Skeletal muscle tissue (tissue), 3 donors: ENCODE measurements at regions not wholly inside any gene's neighbourhood (a gene's known extent, or its start where the extent isn't known, plus 50 kb on each side); places are given as distances from the start of the nearest gene placed in this dataset.

ENCODE experiments used
- H3K27ac ChIP-seq: one replicate; pipeline ENCODE4 v1.7.0; 2013; ENCODE audit warnings: mild to moderate bottlenecking, low read depth, low read length, inconsistent platforms
- H3K27me3 ChIP-seq, 3 donors: one replicate each; pipeline ENCODE4 v1.7.0; 2013; ENCODE audit warnings: low read length in 3 of 3; ENCODE audit not compliant: control insufficient read depth in 3 of 3, insufficient read depth in 3 of 3
- H3K36me3 ChIP-seq, 3 donors: one replicate each; pipeline ENCODE4 v1.7.0; 2013; ENCODE audit warnings: low read length in 3 of 3; ENCODE audit not compliant: control insufficient read depth in 3 of 3, insufficient read depth in 3 of 3
- H3K4me1 ChIP-seq, 3 donors: one replicate each; pipeline ENCODE4 v1.7.0; 2013; ENCODE audit warnings: low read length in 3 of 3, mild to moderate bottlenecking in 3 of 3; ENCODE audit not compliant: control insufficient read depth in 3 of 3, insufficient read depth in 3 of 3
- H3K4me3 ChIP-seq, 3 donors: one replicate each; pipeline ENCODE4 v1.7.0; 2013; ENCODE audit warnings: low read length in 3 of 3
- H3K9ac ChIP-seq, 3 donors: one replicate each; pipeline ENCODE4 v1.7.0; 2013; ENCODE audit warnings: low read length in 3 of 3, mild to moderate bottlenecking in 3 of 3, moderate library complexity in 2 of 3, low read depth in 1 of 3
- H3K9me3 ChIP-seq, 3 donors: one replicate each; pipeline ENCODE4 v1.7.0; 2013; ENCODE audit warnings: low read length in 3 of 3; ENCODE audit not compliant: control insufficient read depth in 3 of 3
- donor health status: Osteomylitis.

DNA sequence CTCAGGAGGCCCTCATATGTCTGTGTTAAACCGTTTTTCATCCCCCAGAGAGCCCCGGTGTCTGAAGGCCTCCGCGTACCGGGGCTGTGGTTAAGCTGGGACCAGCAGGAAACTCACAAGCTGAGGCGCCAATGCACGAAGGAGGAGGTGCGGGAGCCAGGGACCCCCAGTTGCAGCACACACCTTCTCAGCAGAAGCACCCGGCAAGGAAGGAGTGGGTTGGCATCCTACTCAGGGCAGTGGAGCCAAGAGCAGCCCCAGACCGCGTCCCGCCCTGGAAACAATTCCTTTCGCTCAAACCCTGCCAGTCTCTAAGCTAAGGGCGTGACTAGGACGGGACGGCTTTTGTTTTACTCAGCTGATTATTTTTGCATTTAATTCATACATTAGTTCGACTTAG lies 726.9 kb downstream of the BRD1 start:
- Histone ChIP-seq H3K27ac (no peak overlapping the region), H3K9ac (no peak overlapping the region), H3K9me3 (peaks cover 0 to 2% (median 0%) of the 10 kb centered on the region in 3 donors), H3K4me3 (no peak overlapping the region), H3K27me3 (peaks cover 18 to 40% (median 31%) of the 10 kb centered on the region in 3 donors), H3K36me3 (no peaks in the 10 kb centered on the region), H3K4me1 (no peaks in the 10 kb centered on the region)

DNA sequence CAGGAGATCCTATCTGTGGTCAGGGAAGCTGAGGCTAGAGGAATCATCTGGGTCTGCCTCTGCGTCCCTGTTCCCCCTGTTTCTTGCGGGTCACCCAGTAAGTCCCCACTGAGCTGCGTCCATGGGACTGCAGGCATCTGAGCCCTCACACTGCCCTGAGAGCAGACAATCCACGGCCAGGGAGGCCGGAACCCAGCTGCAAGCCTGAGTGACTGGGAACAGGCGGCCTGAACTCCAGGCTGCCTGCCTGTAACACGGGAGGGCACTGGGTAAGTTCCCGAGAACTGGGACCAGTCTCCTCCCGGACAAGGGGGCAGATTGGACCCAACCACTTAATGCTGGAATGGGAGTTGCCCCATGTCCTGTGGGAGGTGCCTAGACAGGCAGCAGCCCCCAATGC lies 727.4 kb downstream of the BRD1 start:
- H3K36me3 ChIP-seq, result no peaks in the 10 kb centered on the region

DNA sequence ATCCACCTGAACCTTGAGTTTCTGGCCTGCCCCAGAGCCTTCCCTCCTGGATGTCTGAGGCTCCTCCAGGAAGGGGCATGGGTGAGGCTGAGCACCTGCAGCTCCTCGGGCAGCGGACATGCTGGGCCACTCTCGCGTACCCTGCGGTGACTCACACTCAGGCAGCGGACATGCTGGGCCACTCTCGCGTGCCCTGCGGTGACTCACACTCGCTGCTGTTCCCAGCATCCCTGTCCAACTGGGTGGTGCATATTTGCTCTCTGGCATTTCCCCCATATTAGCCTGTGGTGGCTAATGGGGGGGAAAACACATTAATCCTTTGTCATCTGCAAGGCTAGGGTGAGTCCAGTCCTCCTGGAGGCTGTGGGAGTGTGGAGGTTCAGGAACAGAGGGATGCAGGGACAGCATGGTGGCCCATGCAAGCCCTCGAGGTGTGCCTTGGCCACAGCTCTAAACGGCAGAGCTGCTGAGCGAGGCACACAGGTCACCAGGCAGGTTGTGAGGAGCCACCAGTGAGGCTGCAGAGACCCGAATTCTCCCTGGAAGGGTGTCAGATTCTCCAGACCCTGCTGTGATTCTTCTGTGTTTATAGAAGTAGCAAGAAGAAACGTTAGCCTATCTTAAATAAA lies 728.1 kb downstream of the BRD1 start:
- Histone ChIP-seq H3K9me3 (peaks cover 0 to 2% (median 0%) of the 10 kb centered on the region in 3 donors), H3K36me3 (no peaks in the 10 kb centered on the region), H3K4me1 (no peaks in the 10 kb centered on the region), H3K27ac (no peak overlapping the region), H3K4me3 (no peak overlapping the region), H3K27me3 (peaks cover 14 to 43% (median 26%) of the 10 kb centered on the region in 3 donors), H3K9ac (no peak overlapping the region)

More for the DNA sequence above, 727.4 kb downstream of the BRD1 start:
- no peak overlapping the region for H3K9ac ChIP-seq
- no peaks in the 10 kb centered on the region for H3K4me1 ChIP-seq
- peaks cover 15 to 40% (median 26%) of the 10 kb centered on the region in 3 donors for H3K27me3 ChIP-seq
- peaks cover 0 to 2% (median 0%) of the 10 kb centered on the region in 3 donors for H3K9me3 ChIP-seq
- H3K4me3 ChIP-seq, result no peak overlapping the region
- H3K27ac ChIP-seq, result no peak overlapping the region

- Histone ChIP-seq H3K4me1 (no peaks in the 10 kb centered on the region), H3K4me3 (no peak overlapping the region), H3K36me3 (no peaks in the 10 kb centered on the region), H3K9me3 (peaks cover 0 to 2% (median 0%) of the 10 kb centered on the region in 3 donors), H3K9ac (no peak overlapping the region), H3K27me3 (peaks cover 14 to 43% (median 26%) of the 10 kb centered on the region in 3 donors), H3K27ac (no peak overlapping the region)
These were observed 728.6 kb downstream of the BRD1 start for GRCh38 chr22:49099089-49099488.

DNA sequence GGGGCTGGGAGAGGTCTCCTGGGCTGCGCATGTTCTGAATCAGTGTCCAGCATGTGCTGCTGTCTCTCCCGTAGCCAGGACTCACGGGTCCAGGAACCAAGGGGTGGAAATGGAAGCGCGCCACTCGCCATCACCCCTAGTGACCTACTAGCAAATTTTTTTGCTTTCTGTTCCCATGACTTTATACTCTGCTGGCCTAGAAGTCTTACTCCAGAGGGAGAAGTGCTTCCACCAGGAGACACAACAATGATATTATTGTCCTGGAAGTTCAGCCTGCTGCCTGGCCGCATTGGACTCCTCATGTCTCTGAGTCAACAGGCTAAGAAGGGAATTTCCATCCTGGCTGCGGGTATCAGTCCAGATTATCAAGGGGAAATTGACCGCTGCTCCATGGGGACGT lies 729.7 kb downstream of the BRD1 start:
- Histone ChIP-seq H3K4me3 (no peak overlapping the region), H3K27me3 (peaks cover 14 to 43% (median 26%) of the 10 kb centered on the region in 3 donors), H3K27ac (no peak overlapping the region), H3K9me3 (no peaks in the 10 kb centered on the region), H3K9ac (no peak overlapping the region), H3K36me3 (no peaks in the 10 kb centered on the region), H3K4me1 (no peaks in the 10 kb centered on the region)

DNA sequence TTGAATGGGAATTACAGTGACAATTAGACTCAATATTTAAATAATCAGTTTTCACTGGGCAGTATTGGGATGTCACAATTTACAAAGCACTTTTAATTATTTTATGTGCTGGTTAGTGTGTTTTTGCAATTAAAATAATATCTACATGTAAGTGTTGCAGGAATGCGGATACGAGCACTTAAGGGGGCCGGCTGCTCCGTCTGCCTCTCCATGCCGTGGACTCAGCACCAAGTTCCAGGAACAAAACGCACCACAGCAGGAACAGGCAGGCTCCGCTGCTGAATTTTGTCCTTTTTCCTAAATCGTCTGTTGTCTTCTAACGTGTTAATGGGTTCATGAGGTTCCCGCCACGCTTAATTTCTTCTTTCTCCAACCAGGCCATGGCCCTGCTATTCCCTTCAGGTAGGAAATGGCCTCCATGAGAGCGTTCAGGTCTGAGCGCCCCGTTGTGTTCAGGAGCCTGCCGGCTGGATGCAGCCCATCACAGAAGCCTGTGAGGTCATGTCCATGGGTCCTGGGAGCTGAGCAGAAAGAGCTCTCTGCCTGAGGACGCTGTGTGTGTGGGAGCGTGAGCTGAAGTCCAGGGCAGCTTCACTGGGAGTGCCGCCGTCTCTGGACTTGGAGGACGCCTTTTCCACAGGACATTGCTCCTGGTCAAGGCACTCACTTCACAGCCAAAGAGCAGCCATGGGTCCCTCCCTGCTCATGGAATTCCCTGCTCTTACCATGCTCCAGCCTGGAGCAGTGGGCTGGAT lies 730.3 kb downstream of the BRD1 start:
- Histone ChIP-seq H3K36me3 (no peaks in the 10 kb centered on the region), H3K9me3 (no peaks in the 10 kb centered on the region), H3K27me3 (peaks cover 14 to 46% (median 26%) of the 10 kb centered on the region in 3 donors), H3K27ac (no peak overlapping the region), H3K4me3 (no peak overlapping the region), H3K9ac (no peak overlapping the region), H3K4me1 (no peaks in the 10 kb centered on the region)

DNA sequence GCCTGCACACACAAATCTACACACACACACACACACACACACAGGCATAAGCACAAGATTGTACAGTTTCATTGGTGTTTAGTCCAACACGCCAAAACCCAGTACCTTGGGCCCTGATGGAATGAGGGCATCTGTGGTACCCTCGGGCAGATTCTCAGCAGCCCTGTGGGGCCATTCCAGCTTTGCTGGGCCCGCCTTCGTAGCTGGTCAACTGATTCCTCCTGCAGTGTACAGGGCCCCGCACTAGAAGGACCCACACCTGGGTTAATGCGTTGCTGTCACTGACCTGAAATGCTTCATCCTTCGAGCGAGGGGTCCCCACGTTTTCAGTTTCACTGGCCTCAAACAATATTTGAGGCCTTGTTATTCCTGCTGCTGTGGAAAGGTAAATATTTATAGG lies 731.2 kb downstream of the BRD1 start:
- H3K27ac ChIP-seq, result no peak overlapping the region
- H3K4me1 ChIP-seq, result no peaks in the 10 kb centered on the region
- no peak overlapping the region for H3K4me3 ChIP-seq
- H3K9ac ChIP-seq, result no peak overlapping the region
- no peaks in the 10 kb centered on the region for H3K36me3 ChIP-seq
- H3K27me3 ChIP-seq, result peaks cover 14 to 48% (median 28%) of the 10 kb centered on the region in 3 donors
- no peaks in the 10 kb centered on the region for H3K9me3 ChIP-seq

DNA sequence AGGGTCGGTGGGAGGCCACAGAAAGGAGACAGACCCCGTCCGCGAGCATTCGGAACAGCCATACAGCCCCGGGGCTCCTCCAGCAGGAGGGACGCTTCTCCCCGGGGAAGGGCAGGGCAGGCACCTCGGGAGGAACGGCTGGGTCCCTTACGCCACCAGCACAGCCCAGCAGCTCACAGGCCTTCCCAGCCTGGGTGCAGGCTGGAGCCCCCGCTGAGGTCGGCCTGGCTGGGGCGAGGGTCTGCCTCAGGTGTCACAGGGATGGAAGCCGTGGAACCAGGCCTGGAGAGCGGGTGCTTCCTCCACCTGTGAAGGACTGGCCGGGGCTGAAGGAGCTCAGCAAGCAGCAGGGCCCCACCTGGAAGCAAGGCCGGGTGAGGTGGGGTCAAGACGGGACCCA lies 732.3 kb downstream of the BRD1 start:
- no peak overlapping the region for H3K4me3 ChIP-seq
- H3K9me3 ChIP-seq, result no peaks in the 10 kb centered on the region
- peaks cover 10 to 40% (median 24%) of the 10 kb centered on the region in 3 donors for H3K27me3 ChIP-seq
- H3K27ac ChIP-seq, result no peak overlapping the region
- no peaks in the 10 kb centered on the region for H3K4me1 ChIP-seq
- no peaks in the 10 kb centered on the region for H3K36me3 ChIP-seq
- H3K9ac ChIP-seq, result no peak overlapping the region

- Histone ChIP-seq H3K9ac (no peak overlapping the region), H3K27me3 (peaks cover 8 to 38% (median 20%) of the 10 kb centered on the region in 3 donors), H3K36me3 (no peaks in the 10 kb centered on the region), H3K27ac (no peak overlapping the region), H3K4me1 (no peaks in the 10 kb centered on the region), H3K4me3 (no peak overlapping the region), H3K9me3 (no peaks in the 10 kb centered on the region)
These were observed 732.8 kb downstream of the BRD1 start for GRCh38 chr22:49094858-49095257.

- no peaks in the 10 kb centered on the region for H3K36me3 ChIP-seq
- no peak overlapping the region for H3K4me3 ChIP-seq
- H3K27ac ChIP-seq, result no peak overlapping the region
- H3K9ac ChIP-seq, result no peak overlapping the region
- no peaks in the 10 kb centered on the region for H3K4me1 ChIP-seq
- H3K9me3 ChIP-seq, result no peaks in the 10 kb centered on the region
- peaks cover 8 to 31% (median 13%) of the 10 kb centered on the region in 3 donors for H3K27me3 ChIP-seq
These were observed 733.5 kb downstream of the BRD1 start for GRCh38 chr22:49094151-49094550.
